ENCODE measurements at regions not wholly inside any gene's neighbourhood (a gene's known extent, or its start where the extent isn't known, plus 50 kb on each side); places are given as distances from the start of the nearest gene placed in this dataset.

DNA sequence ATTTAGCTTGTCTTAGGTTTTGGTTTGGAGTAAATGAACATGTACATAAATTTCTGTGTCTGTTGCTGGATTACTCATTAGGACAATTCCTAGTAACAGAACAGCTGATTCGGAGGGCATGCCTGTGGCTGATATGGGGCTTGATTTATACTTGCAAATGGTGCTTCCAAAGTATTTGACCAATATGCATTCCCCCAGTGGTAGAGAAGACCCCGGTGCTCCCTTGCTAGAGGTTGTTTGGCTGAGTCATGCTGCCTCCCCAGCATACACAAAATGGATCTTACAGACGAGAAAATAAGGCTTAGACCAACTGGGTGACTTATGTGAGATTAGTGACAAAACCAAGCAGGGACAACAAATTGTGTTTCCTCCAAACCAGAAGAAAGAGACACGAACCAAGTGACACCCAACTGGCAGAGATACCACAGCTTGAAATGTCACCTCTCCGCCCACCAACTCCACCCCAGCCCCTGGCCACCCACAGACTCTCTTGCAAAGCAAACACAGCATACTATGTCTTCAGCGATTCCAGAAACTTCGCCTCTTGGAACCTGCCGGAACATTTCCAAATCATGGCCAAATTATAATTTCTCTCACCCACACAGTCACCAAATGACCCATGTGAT lies 75.9 kb upstream of the ETS2 start (continued):
- TF ChIP-seq, protein P1, sequence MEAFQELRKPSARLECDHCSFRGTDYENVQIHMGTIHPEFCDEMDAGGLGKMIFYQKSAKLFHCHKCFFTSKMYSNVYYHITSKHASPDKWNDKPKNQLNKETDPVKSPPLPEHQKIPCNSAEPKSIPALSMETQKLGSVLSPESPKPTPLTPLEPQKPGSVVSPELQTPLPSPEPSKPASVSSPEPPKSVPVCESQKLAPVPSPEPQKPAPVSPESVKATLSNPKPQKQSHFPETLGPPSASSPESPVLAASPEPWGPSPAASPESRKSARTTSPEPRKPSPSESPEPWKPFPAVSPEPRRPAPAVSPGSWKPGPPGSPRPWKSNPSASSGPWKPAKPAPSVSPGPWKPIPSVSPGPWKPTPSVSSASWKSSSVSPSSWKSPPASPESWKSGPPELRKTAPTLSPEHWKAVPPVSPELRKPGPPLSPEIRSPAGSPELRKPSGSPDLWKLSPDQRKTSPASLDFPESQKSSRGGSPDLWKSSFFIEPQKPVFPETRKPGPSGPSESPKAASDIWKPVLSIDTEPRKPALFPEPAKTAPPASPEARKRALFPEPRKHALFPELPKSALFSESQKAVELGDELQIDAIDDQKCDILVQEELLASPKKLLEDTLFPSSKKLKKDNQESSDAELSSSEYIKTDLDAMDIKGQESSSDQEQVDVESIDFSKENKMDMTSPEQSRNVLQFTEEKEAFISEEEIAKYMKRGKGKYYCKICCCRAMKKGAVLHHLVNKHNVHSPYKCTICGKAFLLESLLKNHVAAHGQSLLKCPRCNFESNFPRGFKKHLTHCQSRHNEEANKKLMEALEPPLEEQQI (IDR thresholded peaks at IDR 0.05), result no peak
- TF ChIP-seq ZNF282 (CRISPR knock-in tag; IDR thresholded peaks at IDR 0.05) (no peak), EGR1 (conservative IDR thresholded peaks at IDR 0.05) (peak; percentile 58), SREBF2 (CRISPR knock-in tag; IDR thresholded peaks at IDR 0.05) (no peak), ZZZ3 (IDR thresholded peaks at IDR 0.05) (no peak), NEUROD1 (IDR thresholded peaks at IDR 0.05; ENCODE audit: borderline replicate concordance, low read depth, low read length, partially characterized antibody) (no peak), PHF21A (IDR thresholded peaks at IDR 0.05; ENCODE audit: borderline replicate concordance, low read depth) (no peak), NFE2 (IDR thresholded peaks at IDR 0.05; ENCODE audit: low read depth) (peak; percentile 68), ELF1 (tag; IDR thresholded peaks at IDR 0.05) (no peak), KLF13 (tag; IDR thresholded peaks at IDR 0.05; ENCODE audit: borderline replicate concordance, low read depth) (no peak), NUFIP1 (IDR thresholded peaks at IDR 0.05; ENCODE audit: partially characterized antibody) (no peak), MAFG (tag; conservative IDR thresholded peaks at IDR 0.05) (peak; percentile 47; the same call in 1 of the 2 replicates), ZNF695 (CRISPR knock-in tag; IDR thresholded peaks at IDR 0.05) (no peak), TRIM28 (IDR thresholded peaks at IDR 0.05) (no peak), ZNF316 (IDR thresholded peaks at IDR 0.05) (peak; percentile 43), ZNF644 (tag; IDR thresholded peaks at IDR 0.05; ENCODE audit: low read depth) (no peak), SMARCB1 (IDR thresholded peaks at IDR 0.05; ENCODE audit: insufficient read length, low read depth) (no peak), NFE2L1 (tag; IDR thresholded peaks at IDR 0.05; ENCODE audit: borderline replicate concordance, low read depth) (peak; percentile 20; the same call in 1 of the 2 replicates), STAT5B (CRISPR knock-in tag; IDR thresholded peaks at IDR 0.05) (no peak), CBFA2T3 (IDR thresholded peaks at IDR 0.05) (no peak), ZNF174 (CRISPR knock-in tag; IDR thresholded peaks at IDR 0.05) (no peak), SPI1 (IDR thresholded peaks at IDR 0.05; ENCODE audit: borderline replicate concordance, low read depth, low read length) (no peak)
- TF ChIP-seq, protein P2, sequence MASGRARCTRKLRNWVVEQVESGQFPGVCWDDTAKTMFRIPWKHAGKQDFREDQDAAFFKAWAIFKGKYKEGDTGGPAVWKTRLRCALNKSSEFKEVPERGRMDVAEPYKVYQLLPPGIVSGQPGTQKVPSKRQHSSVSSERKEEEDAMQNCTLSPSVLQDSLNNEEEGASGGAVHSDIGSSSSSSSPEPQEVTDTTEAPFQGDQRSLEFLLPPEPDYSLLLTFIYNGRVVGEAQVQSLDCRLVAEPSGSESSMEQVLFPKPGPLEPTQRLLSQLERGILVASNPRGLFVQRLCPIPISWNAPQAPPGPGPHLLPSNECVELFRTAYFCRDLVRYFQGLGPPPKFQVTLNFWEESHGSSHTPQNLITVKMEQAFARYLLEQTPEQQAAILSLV (tag; IDR thresholded peaks at IDR 0.05), result no peak
